HL-60 (cell line): ENCODE measurements at regions not wholly inside any gene's neighbourhood (a gene's known extent, or its start where the extent isn't known, plus 50 kb on each side); places are given as distances from the start of the nearest gene placed in this dataset.

ENCODE experiments used
- DNase-seq, 2 experiments: peaks; one replicate each; pipeline ENCODE4 v3.0.0-alpha.2; 2010 to 2020; ENCODE audit warnings: low read depth in 1 of 2, low spot score in 1 of 2
- H3K27ac ChIP-seq: fragments of 250-450 bp; sonication (Bioruptor Pico); replicated peaks from 2 replicates; pipeline ENCODE4 v1.5.1; 2020; ENCODE audit warnings: mild to moderate bottlenecking, moderate library complexity
- H3K27me3 ChIP-seq: fragments of 250-450 bp; sonication (Bioruptor Pico); 2 replicates; pipeline ENCODE4 v1.5.1; 2021; ENCODE audit warnings: mild to moderate bottlenecking, moderate library complexity; ENCODE audit not compliant: insufficient read depth, poor library complexity, severe bottlenecking
- H3K4me3 ChIP-seq: replicated peaks from 2 replicates; pipeline ENCODE4 v1.5.1; 2011; ENCODE audit warnings: mild to moderate bottlenecking, control low read depth, low read length; ENCODE audit not compliant: insufficient read depth
- CTCF ChIP-seq: IDR thresholded peaks from one replicate; pipeline ENCODE4 v1.5.1; 2011; ENCODE audit warnings: low read length, control low read depth, inconsistent platforms; ENCODE audit not compliant: insufficient read depth
- GABPA ChIP-seq: IDR thresholded peaks from 2 replicates; pipeline ENCODE4 v1.6.1; 2012; ENCODE audit warnings: low read depth
- POLR2AphosphoS5 ChIP-seq: IDR thresholded peaks from 2 replicates; pipeline ENCODE4 v1.6.1; 2012; ENCODE audit warnings: low read depth
- REST ChIP-seq: IDR thresholded peaks from 2 replicates; pipeline ENCODE4 v1.6.1; 2012; ENCODE audit warnings: low read depth; ENCODE audit not compliant: insufficient replicate concordance
- SPI1 ChIP-seq: IDR thresholded peaks from 2 replicates; pipeline ENCODE4 v1.6.1; 2012; ENCODE audit warnings: low read depth, mild to moderate bottlenecking, borderline replicate concordance

- no peaks in the 10 kb centered on the region for H3K27me3 ChIP-seq
- no peak for DNase-seq
- no peak overlapping the region for H3K27ac ChIP-seq
- TF ChIP-seq GABPA (no peak), POLR2AphosphoS5 (no peak), CTCF (no peak), REST (no peak), SPI1 (no peak)
- H3K4me3 ChIP-seq: no peak overlapping the region
These were observed 155.9 kb downstream of the MYLK4 start for GRCh38 chr6:2594868-2595267.

GRCh38 chr6:2593167-2593566 is 157.6 kb downstream of the MYLK4 start:
- H3K27me3 ChIP-seq: no peaks in the 10 kb centered on the region
- no peak overlapping the region for H3K4me3 ChIP-seq
- DNase-seq: no peak
- H3K27ac ChIP-seq: no peak overlapping the region
- TF ChIP-seq CTCF (no peak), POLR2AphosphoS5 (no peak), GABPA (no peak), SPI1 (no peak), REST (no peak)

- no peak overlapping the region for H3K27ac ChIP-seq
- DNase-seq: no peak
These were observed 161.5 kb downstream of the MYLK4 start for GRCh38 chr6:2589171-2589661.

More at GRCh38 chr6:2589171-2589661, 161.5 kb downstream of the MYLK4 start:
- Histone ChIP-seq H3K27me3 (no peaks in the 10 kb centered on the region), H3K4me3 (no peak overlapping the region)
- no peak for TF ChIP-seq CTCF
- no peak for TF ChIP-seq POLR2AphosphoS5
- no peak for TF ChIP-seq GABPA
- TF ChIP-seq SPI1: no peak
- TF ChIP-seq REST: no peak
